Progenitor cell of endocrine pancreas (in vitro differentiated cells): ENCODE measurements at regions not wholly inside any gene's neighbourhood (a gene's known extent, or its start where the extent isn't known, plus 50 kb on each side); places are given as distances from the start of the nearest gene placed in this dataset.

Experiments used
- DNase-seq: peaks from one replicate; pipeline ENCODE4 v3.0.0; 2021; ENCODE audit warnings: low spot score; ENCODE audit not compliant: unreplicated experiment
- H3K27ac Mint-ChIP-seq: 2 replicates; pipeline ENCODE4 v1.8.0; 2021; ENCODE audit warnings: mild to moderate bottlenecking, moderate library complexity, mixed read lengths
- H3K27me3 Mint-ChIP-seq: 2 replicates; pipeline ENCODE4 v1.8.0; 2021; ENCODE audit warnings: mixed read lengths
- H3K36me3 Mint-ChIP-seq: 2 replicates; pipeline ENCODE4 v1.8.0; 2022; ENCODE audit warnings: mixed read lengths; ENCODE audit not compliant: insufficient read depth
- H3K4me1 Mint-ChIP-seq: 2 replicates; pipeline ENCODE4 v1.8.0; 2021; ENCODE audit warnings: low read depth, mixed read lengths
- H3K4me3 Mint-ChIP-seq: 2 replicates; pipeline ENCODE4 v1.8.0; 2021; ENCODE audit warnings: low read depth, mild to moderate bottlenecking, moderate library complexity, mixed read lengths
- H3K9me3 Mint-ChIP-seq: 2 replicates; pipeline ENCODE4 v1.8.0; 2021; ENCODE audit warnings: low read depth, mixed read lengths
- CTCF ChIP-seq: fragments of 200-600 bp; sonication (generic); IDR thresholded peaks from one replicate; pipeline ENCODE4 v1.5.0; 2021; ENCODE audit warnings: antibody characterized with exemption, mild to moderate bottlenecking; ENCODE audit not compliant: unreplicated experiment

GRCh38 chr2:20534913-20535801 is 88.3 kb downstream of the RHOB start:
- no peak overlapping the region for H3K27ac Mint-ChIP-seq

GRCh38 chr2:20536619-20537422 is 89.9 kb downstream of the RHOB start:
- peaks cover 16% of the 10 kb centered on the region for H3K4me1 Mint-ChIP-seq
- DNase-seq = no peak
- H3K4me3 Mint-ChIP-seq = no peak overlapping the region
- H3K27me3 Mint-ChIP-seq = peaks cover 18% of the 10 kb centered on the region
- no peak for TF ChIP-seq CTCF
- no peaks in the 10 kb centered on the region for H3K36me3 Mint-ChIP-seq
- no peak overlapping the region for H3K27ac Mint-ChIP-seq
- H3K9me3 Mint-ChIP-seq = no peaks in the 10 kb centered on the region

More at GRCh38 chr2:20534913-20535801, 88.3 kb downstream of the RHOB start:
- Mint-ChIP-seq H3K4me1 (peaks cover 16% of the 10 kb centered on the region), H3K27me3 (peaks cover 17% of the 10 kb centered on the region), H3K36me3 (no peaks in the 10 kb centered on the region), H3K9me3 (no peaks in the 10 kb centered on the region), H3K4me3 (no peak overlapping the region)
- no peak for DNase-seq
- no peak for TF ChIP-seq CTCF

- H3K27me3 Mint-ChIP-seq = peaks cover 19% of the 10 kb centered on the region
- no peak for TF ChIP-seq CTCF
- H3K4me3 Mint-ChIP-seq = no peak overlapping the region
- H3K4me1 Mint-ChIP-seq = peaks cover 15% of the 10 kb centered on the region
- no peak for DNase-seq
- no peaks in the 10 kb centered on the region for H3K9me3 Mint-ChIP-seq
- H3K36me3 Mint-ChIP-seq = no peaks in the 10 kb centered on the region
- no peak overlapping the region for H3K27ac Mint-ChIP-seq
Measured at GRCh38 chr2:20537423-20538307, 90.8 kb downstream of the RHOB start.

- Mint-ChIP-seq H3K9me3 (no peaks in the 10 kb centered on the region), H3K4me3 (no peak overlapping the region), H3K27me3 (peaks cover 23% of the 10 kb centered on the region), H3K4me1 (peaks cover 14% of the 10 kb centered on the region), H3K27ac (no peak overlapping the region), H3K36me3 (no peaks in the 10 kb centered on the region)
- no peak for TF ChIP-seq CTCF
- DNase-seq = no peak
Measured at GRCh38 chr2:20538308-20539132, 91.6 kb downstream of the RHOB start.
